ENCODE measurements at regions not wholly inside any gene's neighbourhood (a gene's known extent, or its start where the extent isn't known, plus 50 kb on each side); places are given as distances from the start of the nearest gene placed in this dataset.

DNA sequence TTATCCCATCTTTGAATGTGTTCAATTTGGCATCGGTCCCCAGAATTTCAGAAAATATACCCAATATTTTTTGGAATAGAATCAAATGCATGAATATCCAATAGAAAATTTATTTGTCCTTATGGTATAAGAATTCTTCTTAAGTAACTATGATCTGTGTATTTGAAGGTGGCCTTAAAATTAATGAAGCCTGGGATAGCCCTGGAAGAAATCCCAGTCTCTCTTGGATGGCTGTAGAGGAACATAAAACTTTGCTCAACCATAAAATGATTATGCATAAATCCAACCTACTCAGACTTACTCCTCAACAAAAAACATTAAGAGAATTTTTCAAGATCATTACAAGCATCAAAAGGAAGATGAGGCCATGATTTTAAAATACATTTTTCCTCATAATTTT, 269.4 kb upstream of the SMIM31 start:
- TF ChIP-seq, protein P1, sequence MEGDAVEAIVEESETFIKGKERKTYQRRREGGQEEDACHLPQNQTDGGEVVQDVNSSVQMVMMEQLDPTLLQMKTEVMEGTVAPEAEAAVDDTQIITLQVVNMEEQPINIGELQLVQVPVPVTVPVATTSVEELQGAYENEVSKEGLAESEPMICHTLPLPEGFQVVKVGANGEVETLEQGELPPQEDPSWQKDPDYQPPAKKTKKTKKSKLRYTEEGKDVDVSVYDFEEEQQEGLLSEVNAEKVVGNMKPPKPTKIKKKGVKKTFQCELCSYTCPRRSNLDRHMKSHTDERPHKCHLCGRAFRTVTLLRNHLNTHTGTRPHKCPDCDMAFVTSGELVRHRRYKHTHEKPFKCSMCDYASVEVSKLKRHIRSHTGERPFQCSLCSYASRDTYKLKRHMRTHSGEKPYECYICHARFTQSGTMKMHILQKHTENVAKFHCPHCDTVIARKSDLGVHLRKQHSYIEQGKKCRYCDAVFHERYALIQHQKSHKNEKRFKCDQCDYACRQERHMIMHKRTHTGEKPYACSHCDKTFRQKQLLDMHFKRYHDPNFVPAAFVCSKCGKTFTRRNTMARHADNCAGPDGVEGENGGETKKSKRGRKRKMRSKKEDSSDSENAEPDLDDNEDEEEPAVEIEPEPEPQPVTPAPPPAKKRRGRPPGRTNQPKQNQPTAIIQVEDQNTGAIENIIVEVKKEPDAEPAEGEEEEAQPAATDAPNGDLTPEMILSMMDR (IDR thresholded peaks at IDR 0.05; ENCODE audit: low read depth, low read length), result no peak
- TF ChIP-seq, protein P2, sequence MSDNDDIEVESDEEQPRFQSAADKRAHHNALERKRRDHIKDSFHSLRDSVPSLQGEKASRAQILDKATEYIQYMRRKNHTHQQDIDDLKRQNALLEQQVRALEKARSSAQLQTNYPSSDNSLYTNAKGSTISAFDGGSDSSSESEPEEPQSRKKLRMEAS (IDR thresholded peaks at IDR 0.05; ENCODE audit: low read depth, low read length), result no peak
- TF ChIP-seq POLR2A (IDR thresholded peaks at IDR 0.05; ENCODE audit: extremely low read depth, insufficient read length), result no peak
- no peak for TF ChIP-seq MYC (IDR thresholded peaks at IDR 0.05; ENCODE audit: low read depth, low read length)

Data from NB4 (cell line).